ENCODE measurements at regions not wholly inside any gene's neighbourhood (a gene's known extent, or its start where the extent isn't known, plus 50 kb on each side); places are given as distances from the start of the nearest gene placed in this dataset.

- no peak for DNase-seq (ENCODE audit: low read depth in 4 of 4, low spot score in 1 of 4)
Observed at GRCh38 chr2:133717497-133717896, 149.2 kb upstream of the NCKAP5 start.

GRCh38 chr2:133718688-133719201, 150.5 kb upstream of the NCKAP5 start:
- DNase-seq (ENCODE audit: low read depth in 4 of 4, low spot score in 1 of 4): no peak

GRCh38 chr2:133720429-133720828, 152.2 kb upstream of the NCKAP5 start:
- DNase-seq (ENCODE audit: low read depth in 4 of 4, low spot score in 1 of 4): no peak

- no peak for DNase-seq (ENCODE audit: low read depth in 4 of 4, low spot score in 1 of 4)
Observed at GRCh38 chr2:133721118-133721517, 152.9 kb upstream of the NCKAP5 start.

- no peak for DNase-seq (ENCODE audit: low read depth in 4 of 4, low spot score in 1 of 4)
Observed at GRCh38 chr2:133723133-133723532, 154.9 kb upstream of the NCKAP5 start.

- no peak for DNase-seq (ENCODE audit: low read depth in 4 of 4, low spot score in 1 of 4)
Observed at GRCh38 chr2:133726973-133727372, 158.7 kb upstream of the NCKAP5 start.

GRCh38 chr2:133732059-133732458, 163.8 kb upstream of the NCKAP5 start:
- no peak for DNase-seq (ENCODE audit: low read depth in 4 of 4, low spot score in 1 of 4)

GRCh38 chr2:133732982-133733900, 165.0 kb upstream of the NCKAP5 start:
- DNase-seq (ENCODE audit: low read depth in 4 of 4, low spot score in 1 of 4): no peak

- no peak for DNase-seq (ENCODE audit: low read depth in 4 of 4, low spot score in 1 of 4)
Observed at GRCh38 chr2:133733901-133734255, 165.6 kb upstream of the NCKAP5 start.

- DNase-seq (ENCODE audit: low read depth in 4 of 4, low spot score in 1 of 4): no peak
Observed at GRCh38 chr2:133734716-133735495, 166.6 kb upstream of the NCKAP5 start.

GRCh38 chr2:133736674-133737073, 168.4 kb upstream of the NCKAP5 start:
- no peak for DNase-seq (ENCODE audit: low read depth in 4 of 4, low spot score in 1 of 4)

GRCh38 chr2:133737242-133737993, 169.2 kb upstream of the NCKAP5 start:
- no peak for DNase-seq (ENCODE audit: low read depth in 4 of 4, low spot score in 1 of 4)

GRCh38 chr2:133739039-133739438, 170.8 kb upstream of the NCKAP5 start:
- DNase-seq (ENCODE audit: low read depth in 4 of 4, low spot score in 1 of 4): no peak

- no peak for DNase-seq (ENCODE audit: low read depth in 4 of 4, low spot score in 1 of 4)
Observed at GRCh38 chr2:133740500-133740899, 172.2 kb upstream of the NCKAP5 start.

GRCh38 chr2:133748007-133748700, 179.9 kb upstream of the NCKAP5 start:
- no peak for DNase-seq (ENCODE audit: low read depth in 4 of 4, low spot score in 1 of 4)

GRCh38 chr2:133753665-133754064, 185.4 kb upstream of the NCKAP5 start:
- no peak for DNase-seq (ENCODE audit: low read depth in 4 of 4, low spot score in 1 of 4)

GRCh38 chr2:133755480-133756300, 187.4 kb upstream of the NCKAP5 start:
- no peak for DNase-seq (ENCODE audit: low read depth in 4 of 4, low spot score in 1 of 4)

GRCh38 chr2:133756833-133757232, 188.6 kb upstream of the NCKAP5 start:
- DNase-seq (ENCODE audit: low read depth in 4 of 4, low spot score in 1 of 4): no peak

- DNase-seq (ENCODE audit: low read depth in 4 of 4, low spot score in 1 of 4): no peak
Observed at GRCh38 chr2:133760376-133760775, 192.1 kb upstream of the NCKAP5 start.

- DNase-seq (ENCODE audit: low read depth in 4 of 4, low spot score in 1 of 4): no peak
Observed at GRCh38 chr2:133765658-133766057, 197.4 kb upstream of the NCKAP5 start.

Measured in stimulated activated CD4-positive, alpha-beta T cell treated with anti-CD3 and anti-CD28 coated beads, Interleukin-1b, Interleukin-23, amount 100 ng/mL, for 24 hours (primary cell).